IMR-90 (cell line): ENCODE measurements at regions not wholly inside any gene's neighbourhood (a gene's known extent, or its start where the extent isn't known, plus 50 kb on each side); places are given as distances from the start of the nearest gene placed in this dataset.

Source experiments
- ATAC-seq: fragments of 200-7000 bp; cut with Tn5 transposase; 2 replicates; pipeline ENCODE4 v1.9.1; 2020; ENCODE audit warnings: low read depth, mild to moderate bottlenecking, moderate library complexity
- BruUV-seq: library from RNA; stranded (reverse); fragments of 400-500 nt; replicated peaks from 2 replicates; lab custom pipeline; 2021; lab: Mats Ljungman, UMichigan
- CTCF ChIA-PET: fragments of 300-600 bp; formaldehyde crosslinking; extraction: SDS; loops from one replicate; lab custom pipeline; 2021; ENCODE audit warnings: antibody characterized with exemption; lab: Yijun Ruan, JAX
- POLR2A ChIA-PET: fragments of 300-600 bp; sonication (Branson Sonifier 250); formaldehyde crosslinking; loops from one replicate; lab custom pipeline; 2022; ENCODE audit warnings: antibody characterized with exemption; ENCODE audit not compliant: unreplicated experiment; lab: Charles Lee
- DNase-seq: peaks from one replicate; pipeline ENCODE4 v3.0.0; 2013
- H2AFZ ChIP-seq: replicated peaks from 2 replicates; pipeline ENCODE3; 2013; ENCODE audit warnings: low read length, mild to moderate bottlenecking; ENCODE audit not compliant: poor library complexity
- H2AK5ac ChIP-seq: 2 replicates; pipeline ENCODE4 v1.6.1; 2013; ENCODE audit warnings: low read depth, low read length, inconsistent platforms
- H2AK9ac ChIP-seq: replicated peaks from 2 replicates; pipeline ENCODE3; 2013; ENCODE audit warnings: mild to moderate bottlenecking, low read depth, low read length, moderate library complexity; ENCODE audit not compliant: poor library complexity
- H2BK120ac ChIP-seq: 2 replicates; pipeline ENCODE4 v1.6.1; 2013; ENCODE audit warnings: low read depth, low read length, inconsistent platforms
- H2BK15ac ChIP-seq: 3 replicates; pipeline ENCODE4 v1.6.1; 2013; ENCODE audit warnings: low read depth, low read length, inconsistent platforms
- H2BK20ac ChIP-seq: 2 replicates; pipeline ENCODE4 v1.6.1; 2013; ENCODE audit warnings: low read depth, mild to moderate bottlenecking, inconsistent platforms, low read length, moderate library complexity
- H2BK5ac ChIP-seq: 2 replicates; pipeline ENCODE4 v1.6.1; 2013; ENCODE audit warnings: mild to moderate bottlenecking, low read depth, low read length, inconsistent platforms; ENCODE audit not compliant: poor library complexity, severe bottlenecking
- H3K14ac ChIP-seq: replicated peaks from 2 replicates; pipeline ENCODE4 v1.6.1; 2013; ENCODE audit warnings: low read depth, low read length, inconsistent platforms
- H3K18ac ChIP-seq: 2 replicates; pipeline ENCODE4 v1.6.1; 2013; ENCODE audit warnings: low read depth, low read length, control low read depth
- H3K23ac ChIP-seq: 2 replicates; pipeline ENCODE4 v1.6.1; 2013; ENCODE audit warnings: low read depth, low read length, inconsistent platforms
- H3K27ac ChIP-seq: 2 replicates; pipeline ENCODE4 v1.5.1; 2013; ENCODE audit warnings: mild to moderate bottlenecking, control low read depth, low read length; ENCODE audit not compliant: insufficient read depth
- H3K27me3 ChIP-seq: 2 replicates; pipeline ENCODE4 v1.6.1; 2013; ENCODE audit warnings: low read length; ENCODE audit not compliant: control insufficient read depth, insufficient read depth
- H3K36me3 ChIP-seq: 2 replicates; pipeline ENCODE4 v1.6.1; 2013; ENCODE audit warnings: low read length, mixed read lengths; ENCODE audit not compliant: control insufficient read depth, insufficient read depth
- H3K4ac ChIP-seq: 2 replicates; pipeline ENCODE4 v1.6.1; 2013; ENCODE audit warnings: low read depth, low read length, inconsistent platforms
- H3K4me1 ChIP-seq: 2 replicates; pipeline ENCODE4 v1.6.1; 2013; ENCODE audit warnings: low read length, mixed read lengths; ENCODE audit not compliant: control insufficient read depth, insufficient read depth
- H3K4me2 ChIP-seq: 2 replicates; pipeline ENCODE4 v1.6.1; 2013; ENCODE audit warnings: low read depth, mild to moderate bottlenecking, control low read depth, low read length, moderate library complexity
- H3K4me3 ChIP-seq: 2 replicates; pipeline ENCODE4 v1.5.1; 2013; ENCODE audit warnings: low read depth, mild to moderate bottlenecking, control low read depth, low read length, moderate library complexity; ENCODE audit not compliant: insufficient read depth
- H3K56ac ChIP-seq: 2 replicates; pipeline ENCODE4 v1.6.1; 2013; ENCODE audit warnings: low read length, inconsistent platforms; ENCODE audit not compliant: insufficient read depth; ENCODE audit errors: extremely low read depth
- H3K79me1 ChIP-seq, 2 experiments: 2 replicates each; pipeline ENCODE4 v1.6.1; 2013; ENCODE audit warnings: low read length in 2 of 2, inconsistent platforms in 1 of 2, low read depth in 1 of 2
- H3K9ac ChIP-seq: 2 replicates; pipeline ENCODE4 v1.6.1; 2013; ENCODE audit warnings: low read depth, low read length, control low read depth
- H3K9me1 ChIP-seq: 2 replicates; pipeline ENCODE4 v1.6.1; 2013; ENCODE audit warnings: low read length, inconsistent platforms; ENCODE audit not compliant: insufficient read depth
- H3K9me3 ChIP-seq: 2 replicates; pipeline ENCODE4 v1.6.1; 2013; ENCODE audit warnings: low read length; ENCODE audit not compliant: control insufficient read depth, insufficient read depth
- H4K20me1 ChIP-seq: 2 replicates; pipeline ENCODE4 v1.6.1; 2013; ENCODE audit warnings: low read length, inconsistent platforms; ENCODE audit not compliant: insufficient read depth
- H4K5ac ChIP-seq: 2 replicates; pipeline ENCODE4 v1.6.1; 2013; ENCODE audit warnings: mild to moderate bottlenecking, low read depth, low read length, control low read depth
- H4K8ac ChIP-seq, 2 experiments: 2 replicates each; pipeline ENCODE4 v1.6.1; 2013; ENCODE audit warnings: low read depth in 2 of 2, low read length in 2 of 2, control low read depth in 1 of 2, inconsistent platforms in 1 of 2
- H4K91ac ChIP-seq: 2 replicates; pipeline ENCODE4 v1.6.1; 2013; ENCODE audit warnings: low read depth, low read length, inconsistent platforms; ENCODE audit not compliant: insufficient read depth
- BHLHE40 ChIP-seq: fragments of 150-350 bp; IDR thresholded peaks from 2 replicates; pipeline ENCODE4 v1.6.1; 2016; ENCODE audit warnings: mild to moderate bottlenecking, low read depth, low read length
- CHD1 ChIP-seq: IDR thresholded peaks from 2 replicates; pipeline ENCODE4 v1.6.1; 2012; ENCODE audit warnings: low read depth, low read length, improper control_type of control experiment
- CTCF ChIP-seq: conservative IDR thresholded peaks from 2 replicates; pipeline ENCODE4 v1.5.1; 2012; ENCODE audit warnings: mild to moderate bottlenecking, low read depth, low read length, improper control_type of control experiment
- FOS ChIP-seq: fragments of 150-350 bp; IDR thresholded peaks from 2 replicates; pipeline ENCODE4 v1.6.1; 2016; ENCODE audit warnings: low read depth, low read length
- MAZ ChIP-seq: IDR thresholded peaks from 2 replicates; pipeline ENCODE4 v1.6.1; 2012; ENCODE audit warnings: low read depth, mild to moderate bottlenecking, low read length, improper control_type of control experiment, moderate library complexity, borderline replicate concordance
- POLR2A ChIP-seq: IDR thresholded peaks from 2 replicates; pipeline ENCODE4 v1.6.1; 2012; ENCODE audit warnings: mild to moderate bottlenecking, low read depth, low read length
- RAD21 ChIP-seq: IDR thresholded peaks from 2 replicates; pipeline ENCODE4 v1.6.1; 2012; ENCODE audit warnings: low read length, improper control_type of control experiment
- WGBS, 2 experiments: methylation state at CpG; one replicate each; pipeline versions ENCODE4 v1.1.5 to v1.1.7; 2013; ENCODE audit warnings: missing lambda C conversion rate in 2 of 2; ENCODE audit not compliant: insufficient read length in 1 of 2; ENCODE audit errors: extremely low coverage in 2 of 2; 5-methylcytosine and 5-hydroxymethylcytosine counted together
- dilution Hi-C: fragments of 300-500 bp; cut with HindIII; formaldehyde crosslinking; loops from one replicate; pipeline ENCODE4 v1.14.3; 2018; ENCODE audit warnings: low sequenced_read_pairs; ENCODE audit not compliant: unreplicated experiment
- in situ Hi-C: fragments of 300-500 bp; cut with MboI; formaldehyde crosslinking; loops from 3 replicates; pipeline ENCODE4 v1.14.3; 2019; ENCODE audit warnings: low sequenced_read_pairs, inconsistent platforms, mixed read lengths
- intact Hi-C: fragments of 100-400 bp; cut with micrococcal nuclease; formaldehyde crosslinking; loops from 2 replicates; pipeline ENCODE4 v1.10.0; 2022
- TF ChIP-seq, protein P1 (sequence below): fragments of 150-350 bp; IDR thresholded peaks from 2 replicates; pipeline ENCODE4 v1.6.1; 2016; ENCODE audit warnings: low read depth, mild to moderate bottlenecking, low read length, moderate library complexity, borderline replicate concordance
- TF ChIP-seq, protein P2 (sequence below): fragments of 150-350 bp; IDR thresholded peaks from 2 replicates; pipeline ENCODE4 v1.6.1; 2017; ENCODE audit warnings: mild to moderate bottlenecking, antibody characterized with exemption, low read length, low read depth

GRCh38 chr6:113288409-113288808, 568.7 kb upstream of the MARCKS start:
- Histone ChIP-seq H3K9me3 (peaks cover 6% of the 10 kb centered on the region), H4K91ac (no peak overlapping the region), H2BK15ac (no peak overlapping the region), H2BK20ac (no peak overlapping the region), H3K23ac (no peak overlapping the region), H3K9me1 (no peaks in the 10 kb centered on the region), H3K18ac (no peak overlapping the region), H2AK9ac (no peak overlapping the region), H3K79me1 (no peaks in the 10 kb centered on the region), H3K4me2 (no peak overlapping the region), H3K4ac (no peak overlapping the region), H4K8ac (no peak overlapping the region), H2AK5ac (no peak overlapping the region), H2BK5ac (no peak overlapping the region), H3K27me3 (no peaks in the 10 kb centered on the region), H3K4me3 (no peak overlapping the region), H3K36me3 (no peaks in the 10 kb centered on the region), H3K14ac (no peak overlapping the region), H3K4me1 (no peaks in the 10 kb centered on the region), H3K27ac (no peak overlapping the region), H4K5ac (no peak overlapping the region), H2AFZ (no peak overlapping the region), H2BK120ac (no peak overlapping the region), H3K9ac (no peak overlapping the region), H3K56ac (no peak overlapping the region), H4K20me1 (no peaks in the 10 kb centered on the region)
- TF ChIP-seq, protein P1, sequence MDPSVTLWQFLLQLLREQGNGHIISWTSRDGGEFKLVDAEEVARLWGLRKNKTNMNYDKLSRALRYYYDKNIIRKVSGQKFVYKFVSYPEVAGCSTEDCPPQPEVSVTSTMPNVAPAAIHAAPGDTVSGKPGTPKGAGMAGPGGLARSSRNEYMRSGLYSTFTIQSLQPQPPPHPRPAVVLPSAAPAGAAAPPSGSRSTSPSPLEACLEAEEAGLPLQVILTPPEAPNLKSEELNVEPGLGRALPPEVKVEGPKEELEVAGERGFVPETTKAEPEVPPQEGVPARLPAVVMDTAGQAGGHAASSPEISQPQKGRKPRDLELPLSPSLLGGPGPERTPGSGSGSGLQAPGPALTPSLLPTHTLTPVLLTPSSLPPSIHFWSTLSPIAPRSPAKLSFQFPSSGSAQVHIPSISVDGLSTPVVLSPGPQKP = no peak
- no peak for TF ChIP-seq POLR2A
- no peak for TF ChIP-seq CHD1
- TF ChIP-seq BHLHE40 = no peak
- TF ChIP-seq, protein P2, sequence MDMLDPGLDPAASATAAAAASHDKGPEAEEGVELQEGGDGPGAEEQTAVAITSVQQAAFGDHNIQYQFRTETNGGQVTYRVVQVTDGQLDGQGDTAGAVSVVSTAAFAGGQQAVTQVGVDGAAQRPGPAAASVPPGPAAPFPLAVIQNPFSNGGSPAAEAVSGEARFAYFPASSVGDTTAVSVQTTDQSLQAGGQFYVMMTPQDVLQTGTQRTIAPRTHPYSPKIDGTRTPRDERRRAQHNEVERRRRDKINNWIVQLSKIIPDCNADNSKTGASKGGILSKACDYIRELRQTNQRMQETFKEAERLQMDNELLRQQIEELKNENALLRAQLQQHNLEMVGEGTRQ = no peak
- no peak for TF ChIP-seq RAD21
- TF ChIP-seq CTCF = no peak
- no peak for TF ChIP-seq FOS
- no peak for TF ChIP-seq MAZ
- dilution Hi-C loops (no loop called here), in situ Hi-C loops (no loop called here), intact Hi-C loops (no loop called here)
- no CpG with 5 or more reads among the region's 1 CpG for WGBS, 2 experiments
- ATAC-seq (no peak), DNase-seq (no peak)
- BruUV-seq = no TSS peak
- ChIA-PET CTCF (no interaction called here), POLR2A (no interaction called here)
